Activated CD8-positive, alpha-beta T cell treated with anti-CD3 and anti-CD28 coated beads for 36 hours (primary cell): ENCODE measurements at regions not wholly inside any gene's neighbourhood (a gene's known extent, or its start where the extent isn't known, plus 50 kb on each side); places are given as distances from the start of the nearest gene placed in this dataset.

Experiments used
- ATAC-seq: fragments of 200-7000 bp; cut with Tn5 transposase; one replicate; pipeline ENCODE4 v1.10.0; 2021; ENCODE audit warnings: mild to moderate bottlenecking, moderate library complexity
- CTCF ChIA-PET: fragments of 350-600 bp; sonication (Branson Sonifier 250); formaldehyde crosslinking; loops from one replicate; lab custom pipeline; 2021; ENCODE audit warnings: antibody characterized with exemption; lab: Charles Lee
- POLR2A ChIA-PET: fragments of 350-600 bp; sonication (Branson Sonifier 250); formaldehyde crosslinking; loops from one replicate; lab custom pipeline; 2021; ENCODE audit warnings: antibody characterized with exemption; lab: Charles Lee
- DNase-seq: peaks from one replicate; pipeline ENCODE4 v3.0.0-alpha.2; 2020
- H3K27ac Mint-ChIP-seq: one replicate; pipeline ENCODE4 v1.8.0; 2021; ENCODE audit warnings: mild to moderate bottlenecking, mixed read lengths
- H3K27me3 Mint-ChIP-seq: one replicate; pipeline ENCODE4 v1.8.0; 2021; ENCODE audit warnings: mixed read lengths
- H3K36me3 Mint-ChIP-seq: one replicate; pipeline ENCODE4 v1.8.0; 2021; ENCODE audit warnings: low read depth, mixed read lengths
- H3K4me1 Mint-ChIP-seq: one replicate; pipeline ENCODE4 v1.8.0; 2021; ENCODE audit warnings: low read depth, mixed read lengths
- H3K4me3 Mint-ChIP-seq: one replicate; pipeline ENCODE4 v1.8.0; 2021; ENCODE audit warnings: mild to moderate bottlenecking, moderate library complexity, mixed read lengths
- H3K9me3 Mint-ChIP-seq: one replicate; pipeline ENCODE4 v1.8.0; 2021; ENCODE audit warnings: mixed read lengths
- CTCF ChIP-seq: fragments of 200-600 bp; IDR thresholded peaks from one replicate; pipeline ENCODE4 v1.8.0; 2022; ENCODE audit warnings: antibody characterized with exemption, mild to moderate bottlenecking
- intact Hi-C: fragments of 100-400 bp; cut with micrococcal nuclease; formaldehyde crosslinking; loops from one replicate; pipeline ENCODE4 v1.10.0; 2022

- no peak overlapping the region for H3K4me3 Mint-ChIP-seq
- intact Hi-C loops, result no loop called here
- H3K36me3 Mint-ChIP-seq, result no peaks in the 10 kb centered on the region
- H3K27ac Mint-ChIP-seq, result no peak overlapping the region
- no peaks in the 10 kb centered on the region for H3K4me1 Mint-ChIP-seq
- no peak for TF ChIP-seq CTCF
- DNase-seq (no peak), ATAC-seq (no peak)
- ChIA-PET CTCF (interaction anchor here (1.2 kb wide), 1 partner anchor 390 kb away, joined by 3 read pairs; no protein-coding TSS in a partner anchor), POLR2A (no interaction called here)
- no peaks in the 10 kb centered on the region for H3K9me3 Mint-ChIP-seq
- H3K27me3 Mint-ChIP-seq, result peaks cover 7% of the 10 kb centered on the region
Measured at GRCh38 chr10:44467900-44468299, 83.0 kb upstream of the CXCL12 start.

GRCh38 chr10:44468525-44468924 is 83.6 kb upstream of the CXCL12 start:
- Mint-ChIP-seq H3K27me3 (peaks cover 7% of the 10 kb centered on the region), H3K36me3 (no peaks in the 10 kb centered on the region), H3K9me3 (no peaks in the 10 kb centered on the region), H3K4me1 (no peaks in the 10 kb centered on the region), H3K4me3 (no peak overlapping the region), H3K27ac (no peak overlapping the region)
- DNase-seq (no peak), ATAC-seq (no peak)
- intact Hi-C loops, result no loop called here
- CTCF ChIA-PET, result interaction anchor here (1.2 kb wide), 1 partner anchor 390 kb away, joined by 3 read pairs; no protein-coding TSS in a partner anchor
- POLR2A ChIA-PET, result no interaction called here
- no peak for TF ChIP-seq CTCF

GRCh38 chr10:44468965-44469364 is 84.1 kb upstream of the CXCL12 start:
- Mint-ChIP-seq H3K4me1 (no peaks in the 10 kb centered on the region), H3K9me3 (no peaks in the 10 kb centered on the region), H3K36me3 (no peaks in the 10 kb centered on the region), H3K4me3 (no peak overlapping the region), H3K27ac (no peak overlapping the region), H3K27me3 (peaks cover 7% of the 10 kb centered on the region)
- ChIA-PET CTCF (interaction anchor here (1.2 kb wide), 1 partner anchor 389 kb away, joined by 3 read pairs; no protein-coding TSS in a partner anchor), POLR2A (no interaction called here)
- TF ChIP-seq CTCF, result no peak
- intact Hi-C loops, result no loop called here
- no peak for ATAC-seq
- no peak for DNase-seq

GRCh38 chr10:44470784-44471183 is 85.9 kb upstream of the CXCL12 start:
- peaks cover 5% of the 10 kb centered on the region for H3K27me3 Mint-ChIP-seq
- POLR2A ChIA-PET, result no interaction called here
- no peak overlapping the region for H3K4me3 Mint-ChIP-seq
- ATAC-seq (no peak), DNase-seq (no peak)
- CTCF ChIA-PET, result no interaction called here
- intact Hi-C loops, result no loop called here
- no peak overlapping the region for H3K27ac Mint-ChIP-seq
- no peaks in the 10 kb centered on the region for H3K4me1 Mint-ChIP-seq
- H3K9me3 Mint-ChIP-seq, result no peaks in the 10 kb centered on the region
- TF ChIP-seq CTCF, result no peak
- no peaks in the 10 kb centered on the region for H3K36me3 Mint-ChIP-seq

- Mint-ChIP-seq H3K27ac (no peak overlapping the region), H3K36me3 (no peaks in the 10 kb centered on the region), H3K4me1 (no peaks in the 10 kb centered on the region), H3K4me3 (no peak overlapping the region), H3K9me3 (no peaks in the 10 kb centered on the region), H3K27me3 (peaks cover 2% of the 10 kb centered on the region)
- ATAC-seq (no peak), DNase-seq (no peak)
- intact Hi-C loops, result no loop called here
- CTCF ChIA-PET, result no interaction called here
- TF ChIP-seq CTCF, result no peak
- POLR2A ChIA-PET, result no interaction called here
Measured at GRCh38 chr10:44471410-44471809, 86.5 kb upstream of the CXCL12 start.
